Muscle of leg (tissue), 3 donors: ENCODE measurements at regions not wholly inside any gene's neighbourhood (a gene's known extent, or its start where the extent isn't known, plus 50 kb on each side); places are given as distances from the start of the nearest gene placed in this dataset.

Source experiments
- DNase-seq: peaks from one replicate; pipeline ENCODE4 v3.0.0; 2013
- H3K27ac ChIP-seq: one replicate; pipeline ENCODE4 v1.5.1; 2013; ENCODE audit warnings: mild to moderate bottlenecking, low read length, control low read depth
- H3K27me3 ChIP-seq: one replicate; pipeline ENCODE4 v1.6.1; 2013; ENCODE audit warnings: low read length; ENCODE audit not compliant: control insufficient read depth, insufficient read depth
- H3K36me3 ChIP-seq: one replicate; pipeline ENCODE4 v1.6.1; 2013; ENCODE audit warnings: low read length; ENCODE audit not compliant: control insufficient read depth, insufficient read depth
- H3K4me1 ChIP-seq: one replicate; pipeline ENCODE4 v1.6.1; 2013; ENCODE audit warnings: low read length; ENCODE audit not compliant: control insufficient read depth, insufficient read depth
- H3K4me3 ChIP-seq: one replicate; pipeline ENCODE4 v1.5.1; 2013; ENCODE audit warnings: low read length, control low read depth
- H3K9me3 ChIP-seq: replicated peaks from 2 replicates; pipeline ENCODE4 v1.6.1; 2013; ENCODE audit warnings: low read depth, low read length; ENCODE audit not compliant: control insufficient read depth
- WGBS: methylation state at CpG from one replicate; pipeline ENCODE4 v1.1.5; 2013; ENCODE audit warnings: missing lambda C conversion rate; ENCODE audit not compliant: insufficient coverage; 5-methylcytosine and 5-hydroxymethylcytosine counted together

DNA sequence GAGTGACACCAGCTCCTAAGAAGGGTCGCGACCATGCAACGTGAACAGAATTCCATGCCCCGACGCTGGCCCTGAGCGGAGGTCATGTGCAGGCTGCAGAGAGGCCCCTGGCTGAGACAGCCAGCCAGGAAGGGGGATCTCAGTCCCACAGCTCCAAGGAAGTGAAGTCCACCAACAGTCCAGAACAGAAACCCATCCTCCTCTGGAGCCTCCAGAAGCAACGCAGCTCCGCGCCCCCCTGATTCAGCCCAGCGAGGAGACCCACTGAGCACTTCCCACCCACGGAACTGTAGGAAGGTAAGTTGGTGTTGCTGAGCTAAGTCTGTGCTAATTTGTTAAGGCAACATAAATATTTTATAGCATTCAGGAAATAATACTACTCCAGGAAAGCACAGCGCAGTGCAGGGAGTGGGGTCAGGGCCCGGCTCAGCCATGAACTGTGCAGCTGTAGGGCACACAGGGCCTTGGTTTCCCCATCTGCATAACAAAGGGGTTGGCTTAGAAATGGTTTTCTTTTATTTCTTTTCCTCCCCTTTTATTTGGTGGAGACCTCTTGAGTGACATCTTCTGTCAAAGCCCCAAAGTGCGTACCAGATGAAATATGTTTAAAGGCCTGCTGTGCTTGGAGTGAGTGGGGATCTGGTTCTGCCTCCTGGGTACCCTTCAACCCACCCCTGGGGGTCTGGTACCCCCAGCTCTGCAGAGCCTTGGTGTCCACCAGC lies 241.1 kb upstream of the PMEPA1 start:
- DNase-seq, result no peak
- Histone ChIP-seq H3K27ac (no peak overlapping the region), H3K9me3 (no peaks in the 10 kb centered on the region), H3K4me1 (peaks cover 19% of the 10 kb centered on the region), H3K36me3 (no peaks in the 10 kb centered on the region), H3K27me3 (no peaks in the 10 kb centered on the region), H3K4me3 (no peak overlapping the region)
- WGBS, result 71% methylated on average over 4 of the region's 14 CpGs

DNA sequence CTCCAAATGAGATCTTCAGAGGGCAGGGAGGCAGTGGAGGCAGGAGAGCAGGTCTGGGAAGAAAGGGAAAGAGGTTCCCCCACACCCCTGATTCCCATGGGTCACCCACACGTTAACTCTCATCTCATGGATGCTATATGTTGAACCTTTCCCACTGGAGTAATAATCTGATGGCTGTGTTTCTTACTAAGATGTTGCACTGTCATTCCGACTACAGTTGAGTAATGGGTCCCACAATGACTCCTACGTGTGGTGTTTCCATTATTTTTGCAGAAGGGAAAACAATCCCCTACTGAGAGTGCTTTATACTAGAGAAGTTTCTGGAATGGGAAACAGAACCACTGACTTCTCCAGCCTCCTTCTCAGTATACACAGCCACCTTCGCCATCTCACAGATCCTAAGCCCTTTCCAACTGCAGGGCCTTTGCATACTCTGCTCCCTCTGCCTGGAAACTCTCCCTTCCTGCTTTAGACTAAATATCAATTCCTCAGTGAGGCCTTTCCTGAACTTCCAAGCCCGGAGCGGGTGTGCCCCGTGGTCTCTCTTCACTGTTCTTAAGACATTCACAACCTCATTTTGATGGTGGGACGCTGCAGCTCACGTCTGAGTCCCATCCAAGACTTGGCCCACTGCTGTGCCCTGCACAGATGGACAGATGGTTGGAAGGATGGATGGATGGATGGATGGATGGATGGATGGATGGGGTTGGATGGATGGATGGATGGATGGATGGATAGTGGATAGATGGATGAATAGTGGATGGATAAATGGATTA lies 238.6 kb upstream of the PMEPA1 start:
- Histone ChIP-seq H3K4me1 (peaks cover 19% of the 10 kb centered on the region), H3K9me3 (no peaks in the 10 kb centered on the region), H3K27me3 (no peaks in the 10 kb centered on the region), H3K27ac (peak overlapping the region; percentile 39), H3K36me3 (no peaks in the 10 kb centered on the region), H3K4me3 (no peak overlapping the region)
- DNase-seq, result peak; percentile 85
- WGBS, result 75% methylated on average over 6 of the region's 9 CpGs

DNA sequence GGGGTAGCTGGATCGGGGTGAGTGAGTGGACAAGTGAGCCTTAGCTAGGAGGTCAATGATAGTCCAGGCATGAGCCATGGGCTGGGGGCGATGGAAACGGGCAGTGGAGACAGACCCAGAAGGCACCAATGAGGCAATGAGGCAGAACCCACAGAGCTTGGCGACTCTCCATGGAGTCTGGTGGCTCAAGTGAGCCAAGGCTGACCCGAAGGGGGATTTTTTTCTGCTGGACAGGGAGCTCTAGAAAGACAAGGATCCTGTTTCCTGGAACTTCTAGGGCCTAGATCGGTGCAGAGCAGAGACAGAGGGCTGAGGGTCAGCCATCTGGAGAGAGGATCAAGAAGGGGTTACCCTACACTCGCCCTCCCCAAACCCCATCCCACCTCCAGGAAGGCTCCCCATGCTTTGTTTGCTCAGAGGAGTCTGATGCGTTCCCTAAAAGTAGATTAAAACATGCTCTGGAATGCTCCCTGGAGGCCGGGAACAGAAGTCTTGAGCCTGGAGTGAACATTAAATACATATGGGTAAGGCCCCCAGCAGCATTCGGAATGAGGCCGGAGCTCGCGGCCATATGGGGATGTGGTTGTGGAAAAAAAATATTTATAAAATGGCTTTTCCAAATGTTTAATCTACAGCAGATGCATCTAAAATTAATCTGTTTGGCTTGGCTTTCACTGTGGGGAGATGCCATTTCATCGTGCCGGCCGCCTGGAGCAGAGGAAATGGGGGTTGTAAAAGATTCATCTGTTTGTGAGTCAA lies 237.8 kb upstream of the PMEPA1 start:
- 37% methylated on average over 7 of the region's 16 CpGs for WGBS
- no peaks in the 10 kb centered on the region for H3K36me3 ChIP-seq
- H3K27ac ChIP-seq, result peak overlapping the region; percentile 39
- H3K4me1 ChIP-seq, result peaks cover 19% of the 10 kb centered on the region
- DNase-seq, result peak; percentile 94
- H3K9me3 ChIP-seq, result no peaks in the 10 kb centered on the region
- H3K4me3 ChIP-seq, result no peak overlapping the region
- no peaks in the 10 kb centered on the region for H3K27me3 ChIP-seq

DNA sequence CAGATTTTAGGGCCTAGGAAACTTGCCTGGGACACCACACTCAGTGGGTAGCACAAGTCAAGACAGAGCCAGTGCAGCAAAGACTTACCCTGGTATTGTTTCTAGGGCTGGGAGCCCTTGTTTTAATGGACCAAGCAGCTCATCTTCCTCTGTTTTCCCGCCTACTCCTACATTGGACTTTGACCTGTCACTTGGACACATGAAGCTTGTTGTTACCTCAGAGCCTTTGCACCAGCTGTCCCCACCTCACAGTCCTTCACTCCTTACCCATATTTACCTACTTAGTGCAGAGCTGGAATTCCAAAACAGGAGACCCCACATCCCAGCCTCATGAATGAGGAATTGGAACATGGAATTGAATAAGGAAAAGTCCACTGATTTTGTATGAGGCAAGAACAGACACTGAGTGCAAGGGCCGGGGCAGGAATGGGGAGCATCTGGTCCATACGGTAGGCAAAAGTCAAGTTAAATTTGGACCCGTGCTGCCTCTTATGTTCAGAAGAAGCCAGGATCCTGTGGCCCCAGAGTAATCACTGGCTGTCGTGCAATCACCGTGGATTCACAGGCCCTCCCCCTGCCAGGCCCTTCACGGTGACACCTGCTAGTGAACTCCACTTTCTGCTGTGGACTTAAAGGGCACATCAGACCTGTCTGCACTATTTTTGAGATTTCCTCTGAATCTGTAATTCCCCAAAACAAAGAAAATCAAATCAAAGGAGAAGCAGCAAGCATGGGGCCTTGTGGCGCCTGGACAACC lies 236.9 kb upstream of the PMEPA1 start:
- Histone ChIP-seq H3K27me3 (peaks cover 2% of the 10 kb centered on the region), H3K4me1 (peaks cover 19% of the 10 kb centered on the region), H3K27ac (no peak overlapping the region), H3K4me3 (no peak overlapping the region), H3K36me3 (no peaks in the 10 kb centered on the region), H3K9me3 (no peaks in the 10 kb centered on the region)
- WGBS, result 96% methylated on average over 8 of the region's 8 CpGs
- DNase-seq, result no peak

DNA sequence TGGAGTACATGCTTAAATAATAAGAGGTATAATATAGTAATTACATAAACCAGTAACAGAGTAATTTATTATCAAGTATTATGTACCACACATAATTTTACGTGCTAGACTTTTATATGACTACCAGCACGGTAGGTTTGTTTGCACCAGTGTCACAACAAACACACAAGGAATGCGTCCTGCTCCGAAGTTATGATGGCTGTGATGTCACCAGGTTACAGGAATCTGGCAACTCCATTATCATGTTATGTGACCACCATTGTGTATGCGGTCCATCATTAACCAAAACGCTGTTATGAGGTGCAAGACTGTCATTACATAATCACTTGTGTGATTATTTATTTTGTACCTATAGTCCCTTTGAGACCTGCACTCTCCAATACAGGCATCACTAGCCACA lies 235.2 kb upstream of the PMEPA1 start:
- DNase-seq, result no peak
- Histone ChIP-seq H3K27me3 (peaks cover 2% of the 10 kb centered on the region), H3K9me3 (no peaks in the 10 kb centered on the region), H3K4me1 (peaks cover 12% of the 10 kb centered on the region), H3K27ac (no peak overlapping the region), H3K36me3 (no peaks in the 10 kb centered on the region), H3K4me3 (no peak overlapping the region)
- 55% methylated on average over 2 of the region's 6 CpGs for WGBS

DNA sequence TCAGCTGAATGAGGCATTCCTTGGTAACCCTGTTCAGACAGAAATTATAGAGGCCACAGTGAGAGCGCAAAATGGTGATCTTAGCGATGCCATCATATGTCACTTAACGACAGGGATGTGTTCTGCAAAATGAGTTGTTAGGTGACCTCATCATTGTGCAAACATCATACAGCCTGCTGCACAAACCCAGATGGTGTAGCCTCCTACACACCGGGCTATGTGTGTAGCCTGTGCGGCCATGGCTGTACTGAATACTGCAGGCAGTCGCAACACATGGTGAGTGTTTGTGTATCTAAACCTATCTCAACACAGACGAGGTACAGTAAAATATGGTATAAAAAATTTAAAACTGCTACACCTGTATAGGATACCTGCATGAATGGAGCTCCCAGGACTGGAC lies 234.1 kb upstream of the PMEPA1 start:
- H3K36me3 ChIP-seq, result no peaks in the 10 kb centered on the region
- H3K27me3 ChIP-seq, result peaks cover 2% of the 10 kb centered on the region
- H3K9me3 ChIP-seq, result no peaks in the 10 kb centered on the region
- no CpG with 5 or more reads among the region's 7 CpGs for WGBS
- peaks cover 12% of the 10 kb centered on the region for H3K4me1 ChIP-seq
- no peak for DNase-seq
- no peak overlapping the region for H3K4me3 ChIP-seq
- no peak overlapping the region for H3K27ac ChIP-seq

DNA sequence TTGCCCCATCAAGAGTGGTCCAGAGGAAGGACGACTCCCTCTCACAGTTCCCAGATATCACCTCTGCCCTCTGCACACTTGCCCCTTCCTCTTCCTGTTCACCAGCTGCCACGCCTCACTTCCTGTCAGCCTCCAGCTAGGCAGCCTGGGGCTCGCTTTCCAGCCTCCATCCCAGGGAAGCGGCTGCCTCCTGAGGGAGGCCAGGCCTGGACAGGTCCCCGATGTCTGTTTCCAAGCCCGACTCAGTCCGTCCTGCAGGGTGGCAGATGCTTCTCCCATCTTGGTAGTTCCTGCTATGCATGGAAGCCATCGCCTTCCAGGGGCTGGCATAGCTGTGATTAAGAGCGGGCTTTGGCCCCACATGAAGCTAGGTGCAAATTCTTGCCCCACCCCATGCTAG lies 233.5 kb upstream of the PMEPA1 start:
- Histone ChIP-seq H3K27ac (no peak overlapping the region), H3K36me3 (no peaks in the 10 kb centered on the region), H3K27me3 (peaks cover 2% of the 10 kb centered on the region), H3K4me3 (no peak overlapping the region), H3K4me1 (peaks cover 11% of the 10 kb centered on the region), H3K9me3 (no peaks in the 10 kb centered on the region)
- no peak for DNase-seq
- WGBS, result 85% methylated on average over 8 of the region's 9 CpGs

DNA sequence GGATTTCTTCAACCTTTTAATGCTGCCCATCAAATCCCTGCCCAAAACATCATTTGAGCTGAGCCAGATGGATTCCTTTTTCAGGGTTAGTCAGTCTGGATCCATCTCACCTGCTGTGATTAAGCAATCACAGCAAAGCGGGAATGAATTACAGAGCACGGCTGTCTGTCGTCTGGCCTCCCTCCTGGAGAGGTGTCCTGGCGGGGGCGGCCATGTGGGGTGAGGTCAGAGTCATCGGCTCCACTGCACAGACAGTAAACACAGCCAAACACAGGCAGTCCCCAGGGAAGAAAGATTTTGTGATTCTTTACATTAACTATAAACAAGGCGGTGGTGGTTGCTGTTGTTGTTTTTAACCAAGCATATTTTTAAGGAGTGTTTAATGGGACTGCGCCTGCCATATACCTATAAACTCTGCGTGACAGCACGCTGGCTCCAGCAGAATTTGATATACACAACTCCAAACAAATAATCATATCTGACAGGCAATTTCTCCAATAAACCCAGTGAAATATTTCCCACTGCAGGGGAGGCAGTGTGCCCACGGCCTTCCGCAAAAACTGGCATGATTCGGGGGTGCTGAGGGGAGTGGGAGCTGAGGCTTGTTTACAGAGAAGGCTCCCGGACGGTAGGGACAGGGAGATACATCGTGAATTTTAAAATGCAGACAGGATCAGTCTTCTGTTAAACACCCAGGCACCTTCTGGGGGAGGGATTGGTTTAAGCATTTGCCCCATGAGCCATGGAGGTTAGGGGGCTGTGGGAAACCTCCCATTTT lies 232.0 kb upstream of the PMEPA1 start:
- no peak overlapping the region for H3K27ac ChIP-seq
- H3K4me3 ChIP-seq, result no peak overlapping the region
- no peak for DNase-seq
- no peaks in the 10 kb centered on the region for H3K36me3 ChIP-seq
- peaks cover 3% of the 10 kb centered on the region for H3K4me1 ChIP-seq
- H3K27me3 ChIP-seq, result peaks cover 2% of the 10 kb centered on the region
- H3K9me3 ChIP-seq, result no peaks in the 10 kb centered on the region
- 83% methylated on average over 4 of the region's 16 CpGs for WGBS

DNA sequence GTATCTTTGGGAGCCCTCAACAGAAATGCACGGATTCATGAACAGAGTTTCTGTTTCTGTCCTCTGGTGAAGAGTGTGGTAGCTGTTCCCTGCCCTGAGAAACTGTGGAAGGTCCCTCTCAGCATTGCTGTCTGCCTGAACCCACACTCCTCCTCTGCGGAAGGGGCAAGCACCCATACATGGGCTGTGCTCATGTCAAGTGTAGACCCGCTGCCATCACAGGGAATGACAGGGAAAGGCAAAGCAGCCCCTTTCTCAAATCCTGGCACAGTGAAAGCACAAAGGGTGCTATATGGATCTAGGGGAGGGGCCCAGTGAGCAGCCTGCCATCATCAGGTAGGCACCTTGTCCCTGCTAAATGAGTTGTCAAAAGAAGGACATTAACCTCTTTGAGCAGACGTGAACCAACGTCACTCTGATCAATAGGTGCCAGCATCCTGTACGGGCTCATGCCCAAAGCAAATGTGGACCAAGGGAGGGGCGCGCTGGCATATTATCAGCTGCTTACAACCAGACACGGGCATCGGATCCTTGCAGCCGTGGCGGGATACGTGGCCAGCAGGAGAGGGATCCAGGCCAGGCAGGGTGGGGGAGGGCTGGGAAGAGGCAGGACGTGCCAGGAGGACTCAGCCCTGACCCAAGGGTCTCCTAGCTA lies 231.2 kb upstream of the PMEPA1 start:
- no peak for DNase-seq
- Histone ChIP-seq H3K36me3 (no peaks in the 10 kb centered on the region), H3K27me3 (peaks cover 2% of the 10 kb centered on the region), H3K4me1 (peaks cover 3% of the 10 kb centered on the region), H3K9me3 (no peaks in the 10 kb centered on the region), H3K27ac (no peak overlapping the region), H3K4me3 (no peak overlapping the region)
- 92% methylated on average over 6 of the region's 14 CpGs for WGBS
